Retinal pigment epithelial cell (primary cell): ENCODE measurements at regions not wholly inside any gene's neighbourhood (a gene's known extent, or its start where the extent isn't known, plus 50 kb on each side); places are given as distances from the start of the nearest gene placed in this dataset.

Source experiments
- DNase-seq: peaks from one replicate; pipeline ENCODE4 v3.0.0-alpha.2; 2010; ENCODE audit warnings: low read depth
- H3K4me3 ChIP-seq: 2 replicates; pipeline ENCODE4 v1.5.1; 2011; ENCODE audit warnings: mild to moderate bottlenecking, low read length, control low read depth, moderate library complexity
- TF ChIP-seq, protein P1 (sequence below): conservative IDR thresholded peaks from 2 replicates; pipeline ENCODE4 v1.5.1; 2011; ENCODE audit warnings: low read depth, low read length, control low read depth, inconsistent platforms

DNA sequence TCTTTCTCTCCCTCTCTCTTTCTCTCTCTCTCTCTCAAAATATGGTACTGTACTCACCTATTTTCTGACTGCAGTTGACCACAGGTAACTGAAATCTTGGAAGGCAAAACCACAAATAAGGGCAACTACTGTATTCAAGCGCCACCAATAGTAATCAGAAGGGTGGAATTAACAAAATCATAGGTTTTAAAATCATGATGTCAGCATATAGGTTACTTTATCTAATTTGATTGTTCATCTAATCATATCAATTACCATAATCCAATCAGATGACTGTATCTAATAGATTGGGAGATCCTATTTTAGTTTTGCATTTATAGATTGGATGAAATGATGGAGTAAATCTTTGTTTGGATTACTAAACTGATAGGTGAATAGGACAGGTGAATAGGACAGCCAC, 155.8 kb upstream of the KITLG start:
- DNase-seq = no peak
- TF ChIP-seq, protein P1, sequence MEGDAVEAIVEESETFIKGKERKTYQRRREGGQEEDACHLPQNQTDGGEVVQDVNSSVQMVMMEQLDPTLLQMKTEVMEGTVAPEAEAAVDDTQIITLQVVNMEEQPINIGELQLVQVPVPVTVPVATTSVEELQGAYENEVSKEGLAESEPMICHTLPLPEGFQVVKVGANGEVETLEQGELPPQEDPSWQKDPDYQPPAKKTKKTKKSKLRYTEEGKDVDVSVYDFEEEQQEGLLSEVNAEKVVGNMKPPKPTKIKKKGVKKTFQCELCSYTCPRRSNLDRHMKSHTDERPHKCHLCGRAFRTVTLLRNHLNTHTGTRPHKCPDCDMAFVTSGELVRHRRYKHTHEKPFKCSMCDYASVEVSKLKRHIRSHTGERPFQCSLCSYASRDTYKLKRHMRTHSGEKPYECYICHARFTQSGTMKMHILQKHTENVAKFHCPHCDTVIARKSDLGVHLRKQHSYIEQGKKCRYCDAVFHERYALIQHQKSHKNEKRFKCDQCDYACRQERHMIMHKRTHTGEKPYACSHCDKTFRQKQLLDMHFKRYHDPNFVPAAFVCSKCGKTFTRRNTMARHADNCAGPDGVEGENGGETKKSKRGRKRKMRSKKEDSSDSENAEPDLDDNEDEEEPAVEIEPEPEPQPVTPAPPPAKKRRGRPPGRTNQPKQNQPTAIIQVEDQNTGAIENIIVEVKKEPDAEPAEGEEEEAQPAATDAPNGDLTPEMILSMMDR = no peak
- no peak overlapping the region for H3K4me3 ChIP-seq

DNA sequence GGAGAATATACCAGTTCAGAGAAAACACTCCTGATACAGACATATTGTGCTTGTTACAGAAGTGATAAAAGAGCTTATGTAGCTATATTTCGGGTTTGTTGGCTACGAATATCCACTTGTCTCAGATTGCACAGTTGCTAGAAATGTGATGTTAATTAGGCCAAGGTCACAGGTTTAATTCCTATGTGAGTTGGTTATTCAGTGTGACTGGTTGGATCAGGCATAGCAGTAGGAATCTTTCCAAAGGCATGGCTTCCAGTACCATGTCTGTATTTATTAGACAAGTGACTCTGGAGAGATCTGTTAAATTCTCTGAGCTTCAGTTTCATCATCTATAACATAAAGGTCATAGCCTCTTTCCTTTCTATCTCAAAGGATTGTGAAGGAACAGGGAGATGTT, 152.7 kb upstream of the KITLG start:
- TF ChIP-seq, protein P1 = no peak
- no peak overlapping the region for H3K4me3 ChIP-seq
- no peak for DNase-seq

DNA sequence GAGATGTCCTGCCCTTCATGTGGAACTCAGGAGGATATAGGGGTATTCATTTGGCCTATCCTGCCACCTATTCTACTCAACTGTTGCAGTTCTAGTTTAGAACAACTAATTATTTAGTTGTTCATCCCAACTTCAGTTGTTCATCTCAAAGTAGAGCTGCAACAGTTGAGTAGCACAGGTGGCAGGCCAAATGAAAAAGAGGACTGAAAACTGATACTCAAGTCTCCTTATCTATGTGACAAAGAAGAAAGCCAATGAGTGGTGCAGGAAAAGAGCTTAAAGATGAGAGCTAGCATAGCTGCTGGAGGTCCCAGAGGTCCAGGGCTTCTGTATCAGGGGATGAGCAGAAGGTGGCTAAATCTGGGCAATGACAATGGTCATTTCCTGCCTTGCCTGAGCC, 148.9 kb upstream of the KITLG start:
- no peak overlapping the region for H3K4me3 ChIP-seq
- TF ChIP-seq, protein P1 = no peak
- no peak for DNase-seq

DNA sequence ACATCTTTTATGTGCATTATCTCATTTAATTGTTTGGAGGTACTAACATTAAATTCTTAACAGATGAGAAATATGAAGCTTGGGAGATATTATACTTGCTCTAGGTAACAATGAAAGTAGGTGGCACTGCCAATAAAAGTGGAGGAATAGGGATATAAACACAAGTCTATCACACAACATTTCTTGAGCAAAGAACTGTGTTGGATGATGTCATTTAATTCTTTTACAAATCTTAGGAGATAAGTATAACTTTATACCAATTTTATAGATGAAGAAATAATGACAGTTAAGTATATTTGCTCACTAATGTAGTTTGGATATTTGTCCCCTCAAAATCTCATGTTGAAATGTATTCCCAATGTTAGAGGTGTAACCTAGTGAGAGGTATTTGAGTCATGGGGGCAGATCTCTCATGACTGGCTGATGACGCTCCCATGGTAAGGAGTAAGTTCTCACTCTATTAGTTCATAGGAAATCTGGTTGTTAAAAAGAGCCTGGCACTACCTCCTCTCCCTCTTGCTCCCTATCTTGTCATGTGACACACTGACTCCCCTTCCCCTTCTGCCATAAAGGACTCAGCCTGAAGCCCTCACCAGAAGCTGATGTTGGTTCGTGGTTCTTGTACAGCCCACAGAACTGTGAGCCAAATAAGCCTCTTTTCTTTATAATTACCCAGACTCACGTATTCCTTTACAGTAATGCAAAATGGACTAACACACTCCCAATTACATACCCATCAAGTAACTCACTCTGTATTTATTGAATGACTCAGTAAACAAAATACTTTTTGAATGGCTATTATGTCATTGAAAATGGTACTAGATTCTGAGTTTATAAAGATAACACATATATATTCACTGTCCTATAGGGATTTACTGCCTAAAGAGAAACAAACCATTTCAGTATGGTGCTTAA, 146.8 kb upstream of the KITLG start:
- no peak for DNase-seq
- no peak overlapping the region for H3K4me3 ChIP-seq
- TF ChIP-seq, protein P1 = no peak

DNA sequence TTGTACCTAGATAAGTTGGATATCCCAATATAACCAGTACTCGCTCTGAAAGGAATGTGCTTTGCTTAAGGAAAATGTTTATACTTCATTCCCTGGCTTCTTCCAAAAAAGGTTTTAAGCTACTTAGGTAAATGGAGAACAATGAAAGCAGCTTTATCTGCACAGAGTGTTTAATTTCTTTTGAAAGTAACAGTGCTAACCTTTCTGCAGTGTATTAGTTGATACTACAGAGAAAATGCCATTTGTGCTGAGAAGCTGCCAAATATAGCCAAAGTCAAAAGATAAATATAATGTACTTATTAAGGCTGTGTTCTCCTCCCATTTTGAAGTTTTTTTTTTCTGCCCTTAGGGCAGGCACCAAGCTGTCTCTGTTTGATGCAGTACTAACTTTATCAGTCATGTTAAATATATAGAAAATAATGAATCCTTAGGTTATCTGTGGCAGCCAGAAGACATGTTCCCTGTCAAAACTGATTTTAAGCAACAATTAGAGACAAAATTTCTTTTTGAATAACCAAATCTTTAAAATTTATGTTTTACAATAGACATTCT, 145.4 kb upstream of the KITLG start:
- TF ChIP-seq, protein P1 = no peak
- no peak for DNase-seq
- no peak overlapping the region for H3K4me3 ChIP-seq

DNA sequence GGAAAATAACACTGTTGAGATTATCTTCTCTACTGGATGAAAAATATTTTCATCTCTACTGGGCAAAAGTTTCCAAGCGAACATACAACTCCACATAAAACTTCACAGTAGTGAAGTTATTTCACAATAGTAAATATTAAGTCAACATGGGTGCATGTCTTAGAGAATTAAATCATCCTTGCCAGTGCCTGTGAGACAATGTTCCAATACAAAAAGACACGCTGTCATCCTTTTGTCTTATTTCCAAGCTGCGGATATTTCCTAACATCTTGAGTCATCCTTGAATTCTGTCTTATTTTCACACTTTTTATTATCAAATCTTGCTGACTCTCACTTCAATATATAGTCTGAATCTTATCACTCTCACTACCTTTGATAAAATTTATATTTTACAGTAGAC, 142.9 kb upstream of the KITLG start:
- TF ChIP-seq, protein P1 = no peak
- DNase-seq = no peak

More for the DNA sequence above, 142.9 kb upstream of the KITLG start:
- H3K4me3 ChIP-seq = no peak overlapping the region
